Stimulated activated CD4-positive, alpha-beta T cell treated with anti-CD3 and anti-CD28 coated beads, Interleukin-12 subunit alpha, Interleukin-12 subunit beta, amount 100 ng/mL, for 24 hours (primary cell): ENCODE measurements at regions not wholly inside any gene's neighbourhood (a gene's known extent, or its start where the extent isn't known, plus 50 kb on each side); places are given as distances from the start of the nearest gene placed in this dataset.

ENCODE experiments used
- DNase-seq, 2 experiments: peaks; one replicate each; pipeline ENCODE4 v3.0.0-alpha.2; 2020; ENCODE audit warnings: low read depth in 2 of 2

GRCh38 chr13:33624740-33625139 is 193.2 kb upstream of the RFC3 start:
- DNase-seq = no peak

DNA sequence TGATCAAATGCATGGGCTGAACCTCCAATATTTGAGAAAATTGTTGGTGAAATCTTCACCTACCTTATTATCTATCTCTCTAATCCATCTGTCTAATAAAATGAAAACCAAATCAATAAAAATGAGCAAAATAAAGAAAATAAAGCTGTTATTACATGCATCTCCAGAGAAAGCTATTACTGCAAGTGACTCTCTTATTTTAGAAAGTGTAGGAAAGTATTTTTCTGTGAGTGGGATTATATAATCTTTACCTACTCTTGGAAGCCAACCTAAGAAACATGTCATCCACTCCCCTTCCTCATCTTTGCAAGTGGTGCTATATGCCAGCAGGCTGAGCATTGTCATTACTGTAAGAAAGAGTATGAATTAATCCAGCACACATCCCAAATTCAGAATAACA is 191.5 kb upstream of the RFC3 start:
- DNase-seq = no peak

DNA sequence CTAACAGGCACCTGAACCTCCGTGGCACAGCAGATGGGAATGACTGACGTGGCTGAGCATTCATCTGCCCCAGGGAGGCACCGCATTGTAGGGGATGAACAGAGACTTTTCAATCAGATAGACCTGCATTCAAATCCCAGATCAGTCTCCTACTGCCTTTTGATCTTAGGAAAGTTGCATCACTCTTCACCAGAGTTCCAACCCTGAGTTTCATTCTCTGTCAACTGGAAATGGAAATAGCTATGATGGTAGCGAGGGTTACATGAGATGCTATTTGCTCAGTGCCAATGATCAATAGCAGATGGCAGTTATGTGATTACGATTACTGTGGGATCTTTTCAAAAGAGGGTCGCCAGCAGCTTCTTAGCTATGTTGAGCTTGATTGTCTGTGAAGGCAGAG is 189.3 kb upstream of the RFC3 start:
- DNase-seq = no peak

DNA sequence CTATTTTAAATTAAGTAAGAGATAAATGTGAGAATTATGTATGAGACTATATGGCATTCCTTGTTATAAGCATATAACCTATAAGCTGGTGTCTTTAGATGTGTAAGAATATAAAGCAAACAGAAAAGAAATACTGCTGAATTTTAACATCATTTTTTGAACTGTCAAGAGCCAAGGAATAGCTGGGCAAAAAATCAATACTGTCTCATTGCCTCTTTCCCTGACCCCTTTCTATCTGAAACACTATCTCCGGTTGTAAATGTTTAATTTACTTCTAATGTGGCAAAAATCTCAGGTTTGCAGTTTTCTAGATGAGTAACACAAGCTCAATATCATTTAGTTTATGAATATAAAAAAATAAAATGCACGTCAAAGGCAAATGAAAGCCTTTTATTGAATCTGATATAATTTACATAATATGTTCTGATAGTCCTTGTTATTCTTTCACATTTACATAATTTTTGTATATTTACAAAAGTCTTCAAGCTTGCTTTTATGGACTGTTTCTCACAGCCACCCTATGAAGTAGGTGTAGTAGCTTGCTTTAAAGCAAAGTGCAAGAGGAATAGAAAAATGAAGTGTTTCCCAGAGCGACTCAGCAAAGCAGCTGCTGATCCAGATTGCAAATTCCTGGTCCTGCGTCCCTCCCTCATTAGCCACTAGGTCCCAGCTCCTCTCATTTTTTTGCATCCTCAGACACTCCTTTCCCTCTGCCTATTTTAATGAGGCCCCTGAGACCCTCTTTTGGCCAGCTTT is 188.2 kb upstream of the RFC3 start:
- DNase-seq = no peak

DNA sequence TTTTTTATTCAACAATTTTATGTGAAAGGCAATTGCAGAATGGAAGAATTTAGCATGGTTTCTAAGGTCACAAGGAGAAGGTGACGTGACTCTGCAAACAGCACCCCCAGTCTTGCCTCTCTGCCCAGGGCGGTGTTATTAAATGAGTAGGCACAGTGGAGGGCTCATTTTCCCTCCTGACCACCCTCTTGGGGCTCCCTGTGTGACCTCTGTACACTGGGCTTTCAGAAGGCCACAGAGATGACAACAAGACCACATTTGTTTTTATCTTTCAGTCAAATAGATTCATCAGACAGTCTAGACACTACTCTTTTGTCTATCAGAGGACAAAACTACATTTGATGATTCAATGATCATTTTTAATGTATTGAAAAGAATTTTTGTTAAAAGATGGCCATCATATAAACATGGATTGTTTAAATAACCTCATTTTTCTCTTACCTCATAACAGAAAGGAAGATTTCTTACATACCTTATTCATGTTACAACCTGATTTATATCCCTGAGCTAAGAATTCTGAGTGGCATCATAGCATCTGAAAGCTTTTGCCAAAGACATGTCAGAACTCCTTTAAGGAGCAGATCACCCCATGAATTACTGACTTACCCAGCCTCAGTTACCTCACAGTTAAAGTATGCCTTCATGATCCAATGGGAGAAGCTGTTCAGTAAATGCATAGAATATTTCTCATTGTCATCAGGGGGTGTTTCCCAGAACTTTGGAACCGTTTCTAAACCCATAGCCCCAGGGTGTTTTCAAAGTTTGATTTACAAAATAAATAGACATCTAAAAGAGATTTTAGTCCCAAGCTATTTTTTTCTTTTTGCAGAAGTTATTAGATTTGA is 184.0 kb upstream of the RFC3 start:
- DNase-seq = no peak

- DNase-seq = no peak
These were observed 183.4 kb upstream of the RFC3 start for GRCh38 chr13:33634546-33634982.

DNA sequence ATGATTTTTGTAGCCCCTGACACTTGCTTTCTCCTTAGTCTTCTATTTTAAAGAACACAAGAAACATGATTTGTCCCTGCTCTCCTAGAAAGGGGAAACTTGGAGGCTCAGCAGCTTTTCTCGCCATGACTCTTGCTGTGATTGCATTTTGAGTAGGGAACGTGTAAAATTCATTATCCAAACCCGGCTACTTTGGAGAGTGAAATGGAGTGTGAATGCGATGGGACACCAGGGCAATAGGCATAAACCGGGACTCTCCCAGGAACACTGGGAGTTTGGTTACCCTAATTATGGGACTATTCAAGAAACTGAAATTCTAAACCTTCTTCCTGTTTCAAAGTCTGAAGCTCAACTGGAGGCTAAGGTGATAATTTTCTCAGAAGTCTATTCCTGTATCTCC is 181.7 kb upstream of the RFC3 start:
- DNase-seq = no peak

DNA sequence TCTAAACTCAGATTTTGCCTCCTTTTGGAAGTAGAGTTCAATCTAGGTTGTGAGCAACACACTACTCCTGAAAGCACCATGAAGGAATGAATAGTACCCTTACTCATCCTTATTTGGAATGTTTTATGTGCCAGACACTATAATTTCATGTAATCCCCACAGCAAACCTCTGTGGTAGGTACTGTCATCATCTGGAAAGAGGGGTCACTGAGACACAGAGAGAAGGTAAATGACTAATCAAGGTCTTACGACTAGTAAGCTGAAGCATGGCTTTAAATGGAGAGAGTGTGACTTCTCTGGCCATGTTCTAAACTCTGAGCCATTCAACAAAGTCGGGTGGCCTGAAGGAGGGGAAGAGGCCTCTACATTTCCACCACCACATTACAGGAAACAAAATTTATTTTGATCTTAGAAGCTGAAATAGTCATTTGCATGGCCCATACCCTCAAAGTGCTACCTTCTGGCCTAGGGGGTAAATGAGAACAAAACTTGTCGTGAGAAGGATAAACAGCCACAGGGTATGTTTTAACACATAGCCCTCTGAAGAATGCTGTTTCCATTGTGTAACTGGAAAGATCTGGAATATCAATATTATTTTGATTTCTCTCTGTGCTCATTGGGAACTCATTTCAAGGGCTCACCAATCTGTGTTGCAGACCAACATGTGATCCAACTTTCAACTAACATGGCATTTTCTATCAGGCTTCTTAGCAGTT is 180.8 kb upstream of the RFC3 start:
- no peak for DNase-seq

DNA sequence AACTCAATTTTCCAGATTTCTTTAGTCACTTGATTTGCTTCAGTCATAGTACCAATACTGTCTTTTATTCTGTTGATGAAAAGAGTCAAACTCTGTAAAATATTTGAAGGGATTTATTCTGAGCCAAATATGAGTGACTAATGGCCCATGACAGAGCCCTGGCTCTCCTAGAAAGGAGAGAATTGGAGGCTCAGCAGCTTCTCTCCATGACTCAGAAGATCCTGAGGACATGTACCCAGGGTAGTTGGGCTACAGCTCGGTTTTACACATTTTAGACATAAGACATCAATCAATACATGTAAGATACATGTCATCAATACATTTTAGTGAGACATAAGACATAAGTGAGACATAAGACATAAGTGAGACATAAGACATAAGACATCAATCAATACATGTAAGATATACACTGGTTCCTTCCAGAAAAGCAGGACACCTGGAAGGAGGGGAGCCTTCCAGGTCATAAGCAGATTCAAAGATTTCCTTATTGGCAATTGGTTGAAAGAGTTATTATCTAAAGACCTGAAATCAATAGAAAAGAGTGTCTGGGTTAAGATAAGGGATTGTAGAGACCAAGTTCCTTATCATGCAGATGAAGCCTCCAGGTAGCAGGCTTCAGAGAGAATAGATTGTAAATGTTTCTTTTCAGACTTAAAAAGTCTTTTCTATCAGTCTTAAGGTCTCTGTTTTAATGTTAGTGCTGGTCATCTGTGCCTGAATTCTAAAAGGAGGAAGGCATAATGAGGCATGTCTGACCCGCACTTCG is 179.8 kb upstream of the RFC3 start:
- no peak for DNase-seq

DNA sequence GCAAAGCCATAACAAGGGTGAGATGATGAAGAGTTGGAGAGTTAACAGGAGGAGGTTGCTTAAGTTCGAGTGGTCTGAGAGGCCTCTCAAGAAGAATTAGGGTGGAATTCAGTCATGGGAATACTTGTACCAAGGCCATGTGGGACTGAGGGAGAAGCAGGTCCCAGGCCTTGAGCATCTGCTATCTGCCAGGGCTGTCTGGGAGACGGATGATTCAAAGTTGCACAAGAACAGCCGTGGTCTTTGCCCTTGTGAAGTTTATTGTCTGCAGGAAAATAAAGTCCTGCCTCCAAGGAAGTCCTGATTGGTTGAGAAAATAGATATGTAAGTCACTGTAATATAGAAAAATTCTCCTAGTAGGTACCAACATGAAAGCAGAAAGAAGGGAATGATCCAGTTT is 178.8 kb upstream of the RFC3 start:
- DNase-seq = no peak

GRCh38 chr13:33639626-33640080 is 178.3 kb upstream of the RFC3 start:
- DNase-seq = peak; percentile 32 to 49

DNA sequence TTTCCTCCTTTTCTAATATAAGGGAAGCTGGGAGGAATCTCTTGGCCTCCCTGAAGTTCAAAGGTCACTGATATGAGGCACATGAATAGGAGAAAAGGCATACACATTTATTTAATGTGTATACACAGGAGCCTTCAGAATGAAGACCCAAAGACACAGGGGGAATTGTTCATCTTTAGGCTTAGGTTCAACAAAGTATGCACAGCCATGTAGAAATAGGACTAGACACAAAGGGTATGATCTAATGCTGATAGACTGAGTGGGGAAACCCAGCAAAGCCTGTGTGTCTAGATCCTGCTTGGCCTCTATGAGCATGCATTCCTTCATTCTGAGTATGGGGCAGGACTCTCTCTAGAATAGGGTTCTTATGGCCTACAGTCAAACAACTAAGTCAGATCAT is 177.1 kb upstream of the RFC3 start:
- DNase-seq = no peak

DNA sequence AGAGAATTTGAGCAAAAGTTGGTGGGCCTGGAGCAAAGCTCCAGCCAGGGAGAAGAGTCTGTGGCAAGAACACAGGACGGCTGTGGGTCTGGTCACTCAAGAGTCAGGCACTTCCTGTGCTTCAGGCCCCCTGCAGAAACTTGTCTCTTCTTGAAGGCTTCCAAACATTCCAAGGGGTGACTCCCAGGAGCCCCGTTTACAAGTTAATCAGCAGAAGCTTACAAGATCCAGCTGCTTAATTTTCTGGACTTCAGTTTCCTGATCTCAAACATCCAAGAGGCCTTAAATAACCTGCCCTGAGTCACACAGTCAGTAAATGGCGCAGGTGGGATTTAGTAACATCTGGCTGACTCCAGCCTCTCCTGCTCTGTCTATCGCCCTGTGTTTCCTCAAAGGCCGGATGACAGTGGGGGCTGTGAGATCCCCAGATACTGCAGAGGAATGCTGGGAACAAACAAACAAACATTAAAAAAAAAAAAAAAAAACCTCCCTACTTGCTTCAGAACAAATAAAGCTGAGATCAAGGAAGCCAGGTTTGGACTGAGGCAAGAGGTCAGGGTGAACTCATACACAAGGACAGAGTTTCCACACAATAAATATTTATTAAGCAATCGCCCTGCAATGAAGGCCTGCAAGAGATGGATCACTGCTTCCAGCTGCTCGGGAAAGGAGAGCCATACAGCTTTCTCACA is 175.4 kb upstream of the RFC3 start:
- DNase-seq = no peak

DNA sequence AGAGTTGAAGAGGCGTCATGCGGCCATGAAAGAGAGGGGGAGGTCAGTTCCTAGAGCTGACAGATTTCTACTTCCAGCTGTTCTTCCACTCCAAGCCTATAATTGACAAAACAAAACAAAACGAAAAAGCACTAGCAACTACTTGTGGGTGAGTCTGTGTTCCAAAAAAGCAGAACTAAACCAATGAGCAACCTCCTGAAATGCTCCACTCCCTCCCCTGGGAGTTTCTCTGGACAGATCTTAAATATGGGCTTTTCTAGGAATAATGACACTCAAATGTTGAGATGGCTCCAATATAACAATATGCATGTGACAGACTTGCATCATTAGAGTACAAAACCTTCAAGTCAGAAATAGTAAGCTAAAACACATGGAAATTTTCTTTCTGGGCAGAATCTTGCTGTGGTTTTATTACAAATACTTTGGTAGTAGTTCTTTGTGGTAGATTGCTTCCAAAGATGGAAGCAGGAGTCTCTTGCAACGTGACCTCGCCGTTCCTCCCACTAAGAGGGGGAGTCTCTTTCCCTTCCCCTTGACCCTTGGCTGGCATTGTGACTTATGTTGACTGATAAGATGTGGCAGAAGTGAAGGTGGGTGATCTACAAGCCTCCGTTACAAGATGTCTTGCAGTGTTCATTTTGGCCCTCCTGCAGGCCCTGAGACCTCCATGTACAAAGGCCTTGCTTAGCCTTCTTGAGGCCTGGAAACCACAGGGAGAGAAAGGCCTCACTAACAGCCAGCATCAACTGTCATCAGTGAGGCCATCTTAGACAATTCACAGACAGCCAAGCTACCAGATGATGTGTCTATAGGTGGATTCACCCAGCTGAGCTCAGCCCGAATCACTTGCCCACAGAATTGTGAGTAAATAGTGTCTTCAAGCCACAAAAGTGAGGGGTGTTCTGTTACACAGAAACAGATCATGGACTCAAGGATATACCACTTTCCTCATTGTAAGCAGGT is 173.1 kb upstream of the RFC3 start:
- no peak for DNase-seq

DNA sequence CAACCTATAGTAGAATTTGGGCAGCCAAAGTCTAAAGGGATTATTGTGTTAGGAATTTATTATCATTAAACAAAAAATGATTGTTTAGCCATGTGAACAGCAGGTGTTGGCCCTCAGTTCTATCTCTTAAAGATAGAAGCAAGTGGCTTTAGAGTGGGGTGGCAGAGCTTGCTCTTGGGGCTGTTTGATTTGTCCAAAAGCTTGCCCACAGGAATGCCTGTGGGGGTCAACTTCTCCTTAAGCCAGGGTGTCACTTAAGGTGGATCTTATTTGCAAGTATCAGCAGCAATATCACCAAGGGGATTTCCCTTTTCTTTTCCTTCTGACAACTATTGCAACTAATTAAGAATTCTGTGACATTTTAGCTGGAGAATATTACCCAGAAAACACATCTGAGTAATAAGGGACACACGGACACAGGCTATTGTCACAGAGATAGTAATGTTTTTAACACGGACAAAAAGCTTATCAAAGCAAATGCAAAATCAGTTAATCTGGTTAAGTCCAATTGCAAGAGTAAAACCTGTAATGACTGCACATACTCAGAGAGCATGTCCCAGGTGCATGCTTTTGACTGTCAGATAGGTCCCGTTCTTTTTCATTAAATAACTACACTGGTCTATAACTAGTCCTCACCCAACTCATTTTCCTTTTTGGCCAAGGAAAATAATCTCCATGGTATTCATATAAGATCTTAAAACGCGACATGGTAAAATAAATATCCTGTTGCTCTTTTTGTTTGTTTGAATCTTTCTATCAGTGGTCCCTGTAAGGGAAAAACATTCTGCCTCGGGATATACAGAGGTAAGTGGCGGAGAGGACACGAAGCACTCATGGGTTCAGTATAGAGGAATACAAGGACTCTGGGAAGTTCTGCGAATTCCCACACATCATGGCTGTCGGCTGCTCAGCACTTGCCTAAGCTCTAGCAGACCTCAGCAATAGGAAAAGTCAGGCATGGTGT is 172.1 kb upstream of the RFC3 start:
- DNase-seq = no peak

DNA sequence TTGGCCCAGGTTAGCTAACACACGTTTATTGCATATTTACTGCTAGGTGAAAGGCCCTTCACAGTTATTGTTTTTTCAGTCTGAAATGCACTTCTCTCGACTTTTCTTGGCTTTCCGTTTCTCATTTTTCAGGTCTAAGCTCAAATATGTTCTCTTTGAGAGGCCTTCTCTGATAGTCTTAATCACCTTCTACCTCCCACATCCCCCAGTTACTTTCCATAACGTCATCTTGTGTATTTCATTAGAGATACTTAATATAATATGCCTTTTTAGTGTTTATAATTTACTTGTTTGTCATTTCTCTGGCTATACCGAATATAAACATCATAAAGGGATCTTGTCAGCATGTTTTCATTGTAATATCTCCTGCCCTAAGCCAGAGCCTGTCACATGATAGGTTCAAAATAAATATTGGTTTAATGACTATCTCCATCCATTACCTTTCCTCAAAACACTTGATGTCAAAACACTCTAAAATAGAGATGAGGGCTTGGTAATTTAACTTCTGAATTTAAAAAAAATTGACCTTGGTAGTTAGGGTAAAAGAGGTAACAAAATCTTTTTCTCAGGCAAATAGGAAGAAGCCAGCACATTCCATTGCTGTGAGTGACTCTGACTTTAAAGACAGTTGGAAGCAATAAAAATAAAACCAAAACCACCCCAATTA is 168.6 kb upstream of the RFC3 start:
- no peak for DNase-seq

- no peak for DNase-seq
These were observed 166.2 kb upstream of the RFC3 start for GRCh38 chr13:33651766-33652165.

DNA sequence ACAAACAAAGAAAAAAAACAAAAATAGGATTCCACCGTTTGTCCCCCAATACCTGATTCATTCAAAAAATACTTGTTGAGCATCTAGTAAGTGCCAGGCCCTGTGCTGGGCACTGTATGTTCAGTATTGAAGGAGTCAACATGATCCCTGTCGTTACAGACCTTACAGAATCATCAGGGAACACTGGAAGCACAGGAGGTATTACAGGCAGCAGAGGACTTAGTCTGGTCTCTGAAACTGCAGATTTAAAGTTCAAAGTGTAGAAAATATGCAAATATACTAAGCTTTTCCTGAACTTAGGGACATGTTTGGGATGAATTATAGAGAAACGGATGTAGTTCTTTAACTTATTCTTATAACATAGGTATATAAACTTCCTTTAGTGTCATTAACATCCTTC is 160.7 kb upstream of the RFC3 start:
- DNase-seq = no peak
